ENCODE measurements at regions not wholly inside any gene's neighbourhood (a gene's known extent, or its start where the extent isn't known, plus 50 kb on each side); places are given as distances from the start of the nearest gene placed in this dataset.

DNA sequence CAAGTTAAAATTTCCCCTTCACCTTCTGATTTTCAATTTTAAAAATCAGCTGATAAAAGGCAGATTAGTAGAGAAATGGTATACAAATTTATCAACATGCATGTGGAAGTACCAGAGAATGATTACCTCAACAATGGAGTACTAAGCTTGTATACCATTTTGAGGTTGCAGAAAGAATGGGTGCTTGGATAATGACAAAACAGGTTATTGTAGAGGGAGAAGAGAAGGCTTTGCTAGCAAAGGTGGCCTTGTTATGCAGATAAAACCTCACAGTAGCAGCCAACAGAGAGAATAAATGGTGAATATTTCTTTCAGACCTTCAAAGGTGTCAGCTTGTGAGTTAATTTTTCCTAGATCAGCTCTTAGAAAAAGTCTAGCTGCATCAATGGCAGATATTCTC lies 1174.9 kb upstream of the ADGRL4 start:
- Mint-ChIP-seq H3K27ac (ENCODE audit: unreplicated experiment) (no peak overlapping the region), H3K36me3 (ENCODE audit: insufficient read depth, unreplicated experiment) (no peaks in the 10 kb centered on the region), H3K27me3 (ENCODE audit: unreplicated experiment) (no peaks in the 10 kb centered on the region), H3K4me3 (ENCODE audit: low read depth, unreplicated experiment) (no peak overlapping the region), H3K4me1 (ENCODE audit: low read depth, unreplicated experiment) (no peaks in the 10 kb centered on the region), H3K9me3 (ENCODE audit: low read depth, unreplicated experiment) (peaks cover 5% of the 10 kb centered on the region)
- CTCF ChIA-PET: no interaction called here
- intact Hi-C loops (cut with micrococcal nuclease; ENCODE audit: unreplicated experiment): no loop called here
- no peak for DNase-seq
- TF ChIP-seq, protein P1, sequence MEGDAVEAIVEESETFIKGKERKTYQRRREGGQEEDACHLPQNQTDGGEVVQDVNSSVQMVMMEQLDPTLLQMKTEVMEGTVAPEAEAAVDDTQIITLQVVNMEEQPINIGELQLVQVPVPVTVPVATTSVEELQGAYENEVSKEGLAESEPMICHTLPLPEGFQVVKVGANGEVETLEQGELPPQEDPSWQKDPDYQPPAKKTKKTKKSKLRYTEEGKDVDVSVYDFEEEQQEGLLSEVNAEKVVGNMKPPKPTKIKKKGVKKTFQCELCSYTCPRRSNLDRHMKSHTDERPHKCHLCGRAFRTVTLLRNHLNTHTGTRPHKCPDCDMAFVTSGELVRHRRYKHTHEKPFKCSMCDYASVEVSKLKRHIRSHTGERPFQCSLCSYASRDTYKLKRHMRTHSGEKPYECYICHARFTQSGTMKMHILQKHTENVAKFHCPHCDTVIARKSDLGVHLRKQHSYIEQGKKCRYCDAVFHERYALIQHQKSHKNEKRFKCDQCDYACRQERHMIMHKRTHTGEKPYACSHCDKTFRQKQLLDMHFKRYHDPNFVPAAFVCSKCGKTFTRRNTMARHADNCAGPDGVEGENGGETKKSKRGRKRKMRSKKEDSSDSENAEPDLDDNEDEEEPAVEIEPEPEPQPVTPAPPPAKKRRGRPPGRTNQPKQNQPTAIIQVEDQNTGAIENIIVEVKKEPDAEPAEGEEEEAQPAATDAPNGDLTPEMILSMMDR (IDR thresholded peaks at IDR 0.05; ENCODE audit: unreplicated experiment): no peak
- no TSS peak for BruUV-seq (replicated peaks)

DNA sequence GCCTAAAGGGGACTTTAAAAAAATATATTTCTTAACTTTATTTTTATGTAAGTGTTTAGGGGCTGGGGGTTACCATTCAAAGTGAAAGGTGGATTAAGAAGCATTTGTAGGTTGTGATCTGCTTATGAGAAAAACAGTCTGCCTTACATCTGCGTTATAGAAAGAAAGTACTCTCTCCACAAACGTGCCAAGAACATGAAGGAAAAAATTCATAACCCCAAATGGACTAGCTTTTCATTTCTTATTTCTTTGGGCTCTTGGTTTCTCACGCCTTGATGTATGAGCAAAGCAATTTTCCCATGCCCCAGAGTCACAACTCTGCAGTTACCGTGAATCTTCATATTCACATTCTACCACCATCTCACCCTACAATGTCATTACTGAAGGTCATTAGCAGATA lies 1165.1 kb upstream of the ADGRL4 start:
- no peak for DNase-seq
- Mint-ChIP-seq H3K27me3 (ENCODE audit: unreplicated experiment) (no peaks in the 10 kb centered on the region), H3K36me3 (ENCODE audit: insufficient read depth, unreplicated experiment) (no peaks in the 10 kb centered on the region), H3K4me3 (ENCODE audit: low read depth, unreplicated experiment) (no peak overlapping the region), H3K9me3 (ENCODE audit: low read depth, unreplicated experiment) (peaks cover 9% of the 10 kb centered on the region), H3K27ac (ENCODE audit: unreplicated experiment) (no peak overlapping the region), H3K4me1 (ENCODE audit: low read depth, unreplicated experiment) (no peaks in the 10 kb centered on the region)
- TF ChIP-seq, protein P1 (IDR thresholded peaks at IDR 0.05; ENCODE audit: unreplicated experiment): no peak
- CTCF ChIA-PET: interaction anchor here (0.9 kb wide), 1 partner anchor 37 kb away, joined by 3 read pairs; no protein-coding TSS in a partner anchor
- BruUV-seq (replicated peaks): no TSS peak
- intact Hi-C loops (cut with micrococcal nuclease; ENCODE audit: unreplicated experiment): no loop called here

DNA sequence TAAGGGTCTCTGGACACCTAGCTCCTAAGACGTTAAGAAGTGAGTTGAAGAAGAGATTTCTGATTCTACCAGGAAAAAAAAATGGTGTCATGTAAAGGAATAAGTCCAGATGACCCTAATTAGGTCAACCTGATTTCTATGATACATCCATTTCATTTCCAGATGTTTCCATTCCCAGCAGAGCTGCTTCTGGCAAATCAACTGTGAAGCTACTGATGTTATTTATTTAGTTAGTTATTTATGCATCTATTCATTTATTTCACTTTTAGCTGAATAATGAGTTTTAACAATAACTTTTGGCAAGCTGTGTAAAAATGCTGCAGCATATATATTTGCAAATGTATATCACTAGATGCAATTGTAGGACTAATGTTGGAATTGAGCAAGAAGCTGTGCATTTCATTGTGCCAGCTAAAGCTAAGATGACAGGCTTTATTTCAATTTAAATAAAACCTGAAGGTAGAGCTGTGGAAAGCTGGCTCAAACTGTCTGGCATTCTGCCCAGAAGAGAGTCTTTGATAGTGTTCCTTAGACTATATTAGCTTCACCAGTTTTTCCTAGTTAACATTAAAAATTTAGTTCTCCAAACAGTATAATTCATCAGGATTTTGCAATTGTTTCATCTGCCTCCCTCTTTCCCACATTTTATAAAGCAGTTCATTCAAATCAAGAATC lies 1164.4 kb upstream of the ADGRL4 start:
- no peak for DNase-seq
- no TSS peak for BruUV-seq (replicated peaks)
- Mint-ChIP-seq H3K4me3 (ENCODE audit: low read depth, unreplicated experiment) (no peak overlapping the region), H3K36me3 (ENCODE audit: insufficient read depth, unreplicated experiment) (no peaks in the 10 kb centered on the region), H3K9me3 (ENCODE audit: low read depth, unreplicated experiment) (peaks cover 8% of the 10 kb centered on the region), H3K27me3 (ENCODE audit: unreplicated experiment) (no peaks in the 10 kb centered on the region), H3K4me1 (ENCODE audit: low read depth, unreplicated experiment) (no peaks in the 10 kb centered on the region), H3K27ac (ENCODE audit: unreplicated experiment) (no peak overlapping the region)
- intact Hi-C loops (cut with micrococcal nuclease; ENCODE audit: unreplicated experiment): no loop called here
- TF ChIP-seq, protein P1 (IDR thresholded peaks at IDR 0.05; ENCODE audit: unreplicated experiment): no peak
- CTCF ChIA-PET: interaction anchor here (0.6 to 0.9 kb wide), 2 partner anchors 37 to 190 kb away, joined by 3 read pairs; no protein-coding TSS in a partner anchor

DNA sequence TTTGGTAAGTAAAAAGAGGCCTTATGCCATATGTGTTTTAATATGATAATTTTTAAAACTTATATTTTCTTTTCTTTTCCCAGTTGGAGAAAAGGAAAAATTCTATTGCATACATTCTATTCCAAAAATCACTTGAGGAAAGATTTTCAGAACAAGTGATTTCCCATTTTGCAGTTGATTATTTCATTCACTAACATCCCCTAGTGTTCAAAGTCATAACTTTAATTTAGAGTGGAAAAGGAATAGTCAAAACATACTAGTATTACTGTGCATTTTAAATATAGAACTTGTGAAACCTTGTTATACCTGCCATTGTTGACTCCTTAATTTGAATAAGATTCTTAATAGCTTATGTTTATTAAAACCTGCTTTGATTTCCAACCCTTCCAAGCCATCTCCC lies 1157.6 kb upstream of the ADGRL4 start:
- no peaks in the 10 kb centered on the region for H3K9me3 Mint-ChIP-seq (ENCODE audit: low read depth, unreplicated experiment)
- no TSS peak for BruUV-seq (replicated peaks)
- no peak overlapping the region for H3K4me3 Mint-ChIP-seq (ENCODE audit: low read depth, unreplicated experiment)
- CTCF ChIA-PET: no interaction called here
- TF ChIP-seq, protein P1 (IDR thresholded peaks at IDR 0.05; ENCODE audit: unreplicated experiment): no peak
- intact Hi-C loops (cut with micrococcal nuclease; ENCODE audit: unreplicated experiment): no loop called here
- H3K4me1 Mint-ChIP-seq (ENCODE audit: low read depth, unreplicated experiment): no peaks in the 10 kb centered on the region
- no peaks in the 10 kb centered on the region for H3K27me3 Mint-ChIP-seq (ENCODE audit: unreplicated experiment)
- no peak overlapping the region for H3K27ac Mint-ChIP-seq (ENCODE audit: unreplicated experiment)
- no peaks in the 10 kb centered on the region for H3K36me3 Mint-ChIP-seq (ENCODE audit: insufficient read depth, unreplicated experiment)
- DNase-seq: no peak
